Nephron (organoid): ENCODE measurements at regions not wholly inside any gene's neighbourhood (a gene's known extent, or its start where the extent isn't known, plus 50 kb on each side); places are given as distances from the start of the nearest gene placed in this dataset.
"Not testable (repeated sequence)": the region's sequence is repeated elsewhere in the genome, so short reads cannot be mapped to it uniquely, and the experiment has no call there.

Source experiments
- H3K27ac Mint-ChIP-seq, 3 experiments: 2 replicates each; pipeline ENCODE4 v1.8.0; 2020; ENCODE audit warnings: mixed read lengths in 3 of 3, mild to moderate bottlenecking in 2 of 3, moderate library complexity in 1 of 3
- H3K27me3 Mint-ChIP-seq: 2 replicates; pipeline ENCODE4 v1.8.0; 2021; ENCODE audit warnings: low read depth, mild to moderate bottlenecking, moderate library complexity, mixed read lengths
- H3K36me3 Mint-ChIP-seq: 2 replicates; pipeline ENCODE4 v1.8.0; 2020; ENCODE audit warnings: low read depth, mixed read lengths
- H3K4me1 Mint-ChIP-seq: 2 replicates; pipeline ENCODE4 v1.8.0; 2020; ENCODE audit warnings: mixed read lengths
- H3K4me3 Mint-ChIP-seq, 3 experiments: 2 replicates each; pipeline ENCODE4 v1.8.0; 2020; ENCODE audit warnings: mild to moderate bottlenecking in 3 of 3, mixed read lengths in 3 of 3, moderate library complexity in 2 of 3
- H3K9me3 Mint-ChIP-seq: 2 replicates; pipeline ENCODE4 v1.8.0; 2020; ENCODE audit warnings: mixed read lengths
- TF ChIP-seq, protein P1 (sequence below), 3 experiments: fragments of 200-600 bp; sonication (generic); IDR thresholded peaks; one replicate each; pipeline ENCODE4 v1.5.0; 2021; ENCODE audit warnings: antibody characterized with exemption in 3 of 3; ENCODE audit not compliant: unreplicated experiment in 3 of 3

DNA sequence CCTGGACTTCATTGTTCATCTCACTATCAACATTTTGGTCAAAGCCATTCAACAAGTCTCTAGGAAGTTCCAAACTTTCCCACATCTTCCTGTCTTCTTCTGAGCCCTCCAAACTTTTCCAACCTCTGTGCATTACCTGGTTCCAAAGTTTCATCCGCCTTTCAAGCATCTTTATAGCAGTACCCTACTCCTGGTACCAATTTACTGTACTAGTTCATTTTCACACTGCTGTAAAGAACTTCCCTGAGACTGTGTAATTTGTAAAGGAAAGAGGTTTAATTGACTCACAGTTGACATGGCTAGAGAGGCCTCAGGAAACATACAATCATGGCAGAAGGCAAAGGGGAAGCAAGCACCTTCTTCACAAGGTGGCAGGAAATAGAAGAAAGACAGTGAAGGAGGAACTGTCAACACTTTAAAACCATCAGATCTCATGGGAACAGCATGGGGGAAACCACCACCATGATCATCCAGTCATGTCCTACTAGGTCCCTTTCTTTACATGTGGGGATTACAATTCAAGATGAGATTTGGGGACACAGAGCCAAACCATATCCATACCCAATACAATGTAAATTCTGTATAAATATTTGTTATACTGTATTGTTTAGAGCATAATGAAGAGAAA is 109.7 kb downstream of the C12orf75 start:
- Mint-ChIP-seq H3K9me3 (peaks cover 22% of the 10 kb centered on the region), H3K36me3 (peaks cover 10% of the 10 kb centered on the region), H3K4me3 (no peak overlapping the region), H3K27me3 (no peaks in the 10 kb centered on the region), H3K27ac (no peak overlapping the region), H3K4me1 (peaks cover 24% of the 10 kb centered on the region)
- TF ChIP-seq, protein P1, sequence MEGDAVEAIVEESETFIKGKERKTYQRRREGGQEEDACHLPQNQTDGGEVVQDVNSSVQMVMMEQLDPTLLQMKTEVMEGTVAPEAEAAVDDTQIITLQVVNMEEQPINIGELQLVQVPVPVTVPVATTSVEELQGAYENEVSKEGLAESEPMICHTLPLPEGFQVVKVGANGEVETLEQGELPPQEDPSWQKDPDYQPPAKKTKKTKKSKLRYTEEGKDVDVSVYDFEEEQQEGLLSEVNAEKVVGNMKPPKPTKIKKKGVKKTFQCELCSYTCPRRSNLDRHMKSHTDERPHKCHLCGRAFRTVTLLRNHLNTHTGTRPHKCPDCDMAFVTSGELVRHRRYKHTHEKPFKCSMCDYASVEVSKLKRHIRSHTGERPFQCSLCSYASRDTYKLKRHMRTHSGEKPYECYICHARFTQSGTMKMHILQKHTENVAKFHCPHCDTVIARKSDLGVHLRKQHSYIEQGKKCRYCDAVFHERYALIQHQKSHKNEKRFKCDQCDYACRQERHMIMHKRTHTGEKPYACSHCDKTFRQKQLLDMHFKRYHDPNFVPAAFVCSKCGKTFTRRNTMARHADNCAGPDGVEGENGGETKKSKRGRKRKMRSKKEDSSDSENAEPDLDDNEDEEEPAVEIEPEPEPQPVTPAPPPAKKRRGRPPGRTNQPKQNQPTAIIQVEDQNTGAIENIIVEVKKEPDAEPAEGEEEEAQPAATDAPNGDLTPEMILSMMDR (IDR thresholded peaks at IDR 0.05; ENCODE audit: unreplicated experiment in 3 of 3), result no peak

DNA sequence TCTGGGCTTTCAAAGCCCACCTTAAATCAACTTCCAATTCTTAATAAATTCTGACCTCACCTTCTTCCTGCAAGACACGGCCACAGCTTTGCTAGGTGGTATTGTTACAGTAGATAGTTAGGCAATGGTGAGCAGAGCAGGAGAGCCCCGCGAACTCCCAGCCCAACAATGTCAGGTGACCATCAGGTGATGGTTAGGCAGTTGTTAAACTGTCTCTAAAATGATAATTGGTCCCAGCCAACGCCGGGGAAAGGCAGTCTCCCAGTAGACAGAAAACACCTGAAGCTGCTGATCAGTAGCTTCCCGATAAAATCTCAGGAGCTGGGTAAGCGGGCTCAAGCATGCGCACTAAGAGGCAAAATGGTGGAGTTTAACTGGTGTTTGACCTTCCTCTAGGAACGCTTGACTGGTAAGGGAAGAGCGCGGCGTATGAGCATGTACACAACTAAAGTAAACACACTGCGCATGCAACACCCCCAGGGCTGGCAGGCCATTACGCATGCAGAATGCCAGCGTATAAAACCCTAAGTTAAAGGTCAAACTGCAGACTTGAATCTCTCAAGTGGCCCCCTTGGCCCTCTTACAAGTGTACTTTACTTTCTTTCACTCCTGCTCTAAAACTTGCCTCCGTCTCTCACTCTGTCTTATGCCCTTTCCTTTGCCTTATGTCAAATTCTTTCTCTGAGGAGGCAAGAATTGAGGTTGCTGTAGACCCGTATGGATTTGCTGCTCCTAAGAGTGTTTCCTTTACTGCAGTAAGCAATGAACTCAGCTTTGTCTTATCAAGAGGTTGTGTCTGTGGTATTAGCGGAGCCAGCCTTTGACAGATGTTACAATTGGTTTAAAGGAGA is 113.5 kb downstream of the C12orf75 start:
- Mint-ChIP-seq H3K27ac (peak overlapping the region; percentile 32 to 51 (median 36)), H3K4me1 (peaks cover 37% of the 10 kb centered on the region)
- TF ChIP-seq, protein P1 (IDR thresholded peaks at IDR 0.05; ENCODE audit: unreplicated experiment in 3 of 3), result no peak

GRCh38 chr12:105444653-105445102 is 114.2 kb downstream of the C12orf75 start:
- TF ChIP-seq, protein P1 (IDR thresholded peaks at IDR 0.05; ENCODE audit: unreplicated experiment in 3 of 3), result no peak
- Mint-ChIP-seq H3K27ac (peak overlapping the region; percentile 0 to 35 (median 29)), H3K27me3 (no peaks in the 10 kb centered on the region), H3K9me3 (peaks cover 6% of the 10 kb centered on the region), H3K4me1 (peaks cover 40% of the 10 kb centered on the region), H3K4me3 (no peak overlapping the region), H3K36me3 (peaks cover 5% of the 10 kb centered on the region)

More for the DNA sequence above, 113.5 kb downstream of the C12orf75 start:
- Mint-ChIP-seq H3K9me3 (peaks cover 10% of the 10 kb centered on the region), H3K4me3 (no peak overlapping the region), H3K36me3 (peaks cover 6% of the 10 kb centered on the region), H3K27me3 (no peaks in the 10 kb centered on the region)

GRCh38 chr12:105445249-105445648 is 114.8 kb downstream of the C12orf75 start:
- Mint-ChIP-seq H3K27ac (peak overlapping the region; percentile 35 to 88 (median 67)), H3K9me3 (peaks cover under 1% of the 10 kb centered on the region), H3K4me1 (peaks cover 44% of the 10 kb centered on the region), H3K36me3 (no peaks in the 10 kb centered on the region), H3K4me3 (no peak overlapping the region), H3K27me3 (no peaks in the 10 kb centered on the region)
- TF ChIP-seq, protein P1 (IDR thresholded peaks at IDR 0.05; ENCODE audit: unreplicated experiment in 3 of 3), result no peak

DNA sequence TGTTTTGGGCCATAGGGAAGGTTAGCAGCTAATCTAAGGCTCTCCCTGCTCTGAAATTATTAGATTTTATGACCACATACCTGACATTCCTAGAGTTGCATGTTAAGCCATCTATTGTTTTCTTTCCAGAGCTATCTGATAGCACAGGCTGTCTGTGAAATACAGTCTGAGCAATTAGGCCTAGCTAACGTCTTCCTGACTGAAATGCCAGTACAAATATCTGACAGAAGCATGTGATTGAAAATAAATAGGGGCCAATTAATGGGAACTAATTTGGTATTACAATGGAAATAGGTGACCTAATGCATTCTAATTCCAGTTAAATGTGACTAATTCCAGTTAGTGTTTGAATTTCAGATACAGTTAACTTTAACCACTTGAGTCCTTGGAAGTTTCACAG is 115.2 kb downstream of the C12orf75 start:
- Mint-ChIP-seq H3K9me3 (no peaks in the 10 kb centered on the region), H3K27me3 (no peaks in the 10 kb centered on the region), H3K27ac (peak overlapping the region; percentile 35 to 88 (median 67)), H3K4me3 (no peak overlapping the region), H3K36me3 (no peaks in the 10 kb centered on the region), H3K4me1 (peaks cover 44% of the 10 kb centered on the region)
- TF ChIP-seq, protein P1 (IDR thresholded peaks at IDR 0.05; ENCODE audit: unreplicated experiment in 3 of 3), result no peak

- Mint-ChIP-seq H3K27ac (peak overlapping the region in 1 of 3 experiments; percentile 88), H3K4me1 (peaks cover 51% of the 10 kb centered on the region)
- not testable (repeated sequence) for H3K27me3 Mint-ChIP-seq, H3K4me3 Mint-ChIP-seq, H3K36me3 Mint-ChIP-seq, H3K9me3 Mint-ChIP-seq
Measured at GRCh38 chr12:105446460-105446859, 116.0 kb downstream of the C12orf75 start.
